NCI-H1694 treated with DMSO at 0.1 percent for 48 hours (cell line): ENCODE measurements at regions not wholly inside any gene's neighbourhood (a gene's known extent, or its start where the extent isn't known, plus 50 kb on each side); places are given as distances from the start of the nearest gene placed in this dataset.

Source experiments
- DNase-seq: peaks from one replicate; lab custom pipeline; 2025; lab: John Stamatoyannopoulos, UW

- DNase-seq = no peak
These were observed 548.5 kb downstream of the SOX6 start for GRCh38 chr11:15807827-15808226.

GRCh38 chr11:15810082-15810481 lies 546.3 kb downstream of the SOX6 start:
- no peak for DNase-seq

- DNase-seq = no peak
These were observed 545.8 kb downstream of the SOX6 start for GRCh38 chr11:15810525-15810924.

GRCh38 chr11:15815246-15816195 lies 540.8 kb downstream of the SOX6 start:
- DNase-seq = no peak

- no peak for DNase-seq
These were observed 540.0 kb downstream of the SOX6 start for GRCh38 chr11:15816260-15816871.

GRCh38 chr11:15817001-15817400 lies 539.3 kb downstream of the SOX6 start:
- no peak for DNase-seq

- no peak for DNase-seq
These were observed 538.1 kb downstream of the SOX6 start for GRCh38 chr11:15818132-15818842.

GRCh38 chr11:15819679-15820286 lies 536.6 kb downstream of the SOX6 start:
- DNase-seq = peak; percentile 4

- no peak for DNase-seq
These were observed 534.9 kb downstream of the SOX6 start for GRCh38 chr11:15821451-15821850.

- DNase-seq = no peak
These were observed 532.3 kb downstream of the SOX6 start for GRCh38 chr11:15824060-15824459.

- no peak for DNase-seq
These were observed 530.2 kb downstream of the SOX6 start for GRCh38 chr11:15825976-15826650.

GRCh38 chr11:15826826-15827225 lies 529.5 kb downstream of the SOX6 start:
- DNase-seq = peak; percentile 5

GRCh38 chr11:15828215-15828853 lies 528.0 kb downstream of the SOX6 start:
- DNase-seq = no peak

GRCh38 chr11:15829312-15829711 lies 527.0 kb downstream of the SOX6 start:
- no peak for DNase-seq

- no peak for DNase-seq
These were observed 525.5 kb downstream of the SOX6 start for GRCh38 chr11:15830741-15831428.

GRCh38 chr11:15835788-15836411 lies 520.4 kb downstream of the SOX6 start:
- DNase-seq = no peak

GRCh38 chr11:15836795-15837194 lies 519.6 kb downstream of the SOX6 start:
- DNase-seq = no peak

- DNase-seq = no peak
These were observed 518.4 kb downstream of the SOX6 start for GRCh38 chr11:15837901-15838489.

GRCh38 chr11:15839061-15839460 lies 517.3 kb downstream of the SOX6 start:
- DNase-seq = no peak

- no peak for DNase-seq
These were observed 515.4 kb downstream of the SOX6 start for GRCh38 chr11:15840966-15841365.
